ENCODE measurements at regions not wholly inside any gene's neighbourhood (a gene's known extent, or its start where the extent isn't known, plus 50 kb on each side); places are given as distances from the start of the nearest gene placed in this dataset.

DNA sequence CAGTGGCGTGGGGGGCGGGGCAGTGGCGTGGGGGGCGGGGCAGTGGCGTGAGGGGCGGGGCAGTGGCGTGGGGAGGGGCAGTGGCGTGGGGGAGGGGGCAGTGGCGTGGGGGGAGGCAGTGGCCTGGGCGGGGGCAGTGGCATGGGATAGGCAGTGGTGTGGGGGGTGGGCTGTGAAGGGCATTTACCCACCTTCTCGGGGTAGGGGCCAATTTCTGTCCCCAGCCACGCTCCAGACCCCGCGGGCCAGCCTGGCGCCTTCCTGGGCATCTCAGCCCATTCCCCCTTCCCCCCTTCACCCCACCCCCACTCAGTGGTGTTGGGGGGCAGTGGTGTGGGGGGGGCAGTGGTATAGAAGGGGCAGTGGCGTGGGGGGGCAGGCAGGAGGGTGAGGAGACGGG lies 92.7 kb downstream of the LITAF start:
- Histone ChIP-seq H3K4me3 (no peak overlapping the region), H3K9me3 (peaks cover 0 to 9% of the 10 kb centered on the region in 2 donors), H3K4me1 (peaks cover 11 to 34% of the 10 kb centered on the region in 2 donors), H3K27ac (peak overlapping the region; percentile 87 to 96), H3K27me3 (no peaks in the 10 kb centered on the region), H3K36me3 (no peaks in the 10 kb centered on the region)
- no peak for DNase-seq (ENCODE audit: low spot score in 2 of 2)
- no peak for TF ChIP-seq CTCF (IDR thresholded peaks at IDR 0.05)
- intact Hi-C loops (cut with DNase I), result loop anchor here (10.0 kb wide), 1 partner anchor 529 kb away; no protein-coding TSS in a partner anchor

DNA sequence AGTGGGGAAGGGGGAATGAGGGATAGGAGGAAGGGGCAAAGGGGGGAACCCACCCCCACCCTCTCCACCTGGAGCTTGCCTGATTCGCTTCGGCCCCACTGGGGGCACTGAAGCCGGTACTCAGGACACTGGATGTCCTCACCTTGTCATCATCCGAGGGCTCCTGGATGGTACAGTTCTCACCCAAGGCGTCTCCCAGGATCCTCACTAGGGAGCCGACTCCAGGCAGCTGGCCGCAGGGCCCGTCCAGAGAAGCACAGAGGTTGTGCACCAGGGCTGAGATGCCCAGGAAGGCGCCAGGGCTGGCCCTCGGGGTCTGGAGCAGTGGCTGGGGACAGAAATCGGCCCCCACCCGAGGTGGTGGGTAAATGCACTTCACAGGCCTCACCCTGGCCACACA lies 92.3 kb downstream of the LITAF start:
- Histone ChIP-seq H3K9me3 (peaks cover 0 to 9% of the 10 kb centered on the region in 2 donors), H3K36me3 (no peaks in the 10 kb centered on the region), H3K27me3 (no peaks in the 10 kb centered on the region), H3K27ac (peak overlapping the region; percentile 87 to 96), H3K4me3 (no peak overlapping the region), H3K4me1 (peaks cover 14 to 37% of the 10 kb centered on the region in 2 donors)
- no peak for DNase-seq (ENCODE audit: low spot score in 2 of 2)
- TF ChIP-seq CTCF (IDR thresholded peaks at IDR 0.05), result no peak
- intact Hi-C loops (cut with DNase I), result loop anchor here (10.0 kb wide), 1 partner anchor 530 kb away; no protein-coding TSS in a partner anchor

GRCh38 chr16:11495066-11495407 lies 91.7 kb downstream of the LITAF start:
- no peak for DNase-seq (ENCODE audit: low spot score in 2 of 2)
- no peak overlapping the region for H3K4me3 ChIP-seq
- H3K9me3 ChIP-seq, result peaks cover 0 to 9% of the 10 kb centered on the region in 2 donors
- no peak for TF ChIP-seq CTCF (IDR thresholded peaks at IDR 0.05)
- no peaks in the 10 kb centered on the region for H3K27me3 ChIP-seq
- H3K4me1 ChIP-seq, result peaks cover 18 to 41% of the 10 kb centered on the region in 2 donors
- peak overlapping the region; percentile 87 to 96 for H3K27ac ChIP-seq
- intact Hi-C loops (cut with DNase I), result loop anchor here (5.0 to 10.0 kb wide), 4 partner anchors 302 to 668 kb away; partner anchors contain the start of gene ZC3H7A
- H3K36me3 ChIP-seq, result no peaks in the 10 kb centered on the region

Measured in ascending aorta (tissue), 2 donors.